ENCODE measurements at regions not wholly inside any gene's neighbourhood (a gene's known extent, or its start where the extent isn't known, plus 50 kb on each side); places are given as distances from the start of the nearest gene placed in this dataset.

- no peak overlapping the region for H3K27ac ChIP-seq
- ChIA-PET POLR2A (no interaction called here), CTCF (interaction anchor here (1.3 to 1.4 kb wide), 2 partner anchors 17 to 382 kb away, joined by 3 to 7 read pairs; no protein-coding TSS in a partner anchor)
- FAIRE-seq (no peak), DNase-seq (ENCODE audit: low read depth in 1 of 2, low spot score in 1 of 2) (no peak), ATAC-seq (no peak)
- 90% methylated on average over 37 of the region's 37 CpGs for whole genome bisulfite sequencing (ENCODE audit: missing lambda C conversion rate)
- H3K9me3 ChIP-seq: peaks cover 18% of the 10 kb centered on the region; the same call in 2 of the 3 replicates
- TF ChIP-seq RCOR1 (IDR thresholded peaks at IDR 0.05; ENCODE audit: low read depth, low read length): no peak
- TF ChIP-seq TP53 (CRISPR knock-in tag; IDR thresholded peaks at IDR 0.05): no peak
- TF ChIP-seq NR3C1 (IDR thresholded peaks at IDR 0.05): no peak
- no peak for TF ChIP-seq SMC3 (IDR thresholded peaks at IDR 0.05)
- TF ChIP-seq HOXB5 (CRISPR knock-in tag; IDR thresholded peaks at IDR 0.05): no peak
- no peak for TF ChIP-seq MAX (IDR thresholded peaks at IDR 0.05)
- TF ChIP-seq PHF8 (IDR thresholded peaks at IDR 0.05; ENCODE audit: borderline replicate concordance, low read depth): no peak
- TF ChIP-seq EHMT2 (IDR thresholded peaks at IDR 0.05; ENCODE audit: low read depth): no peak
- TF ChIP-seq JUN (IDR thresholded peaks at IDR 0.05): no peak
- TF ChIP-seq EP300 (IDR thresholded peaks at IDR 0.05): no peak
- TF ChIP-seq BHLHE40 (IDR thresholded peaks at IDR 0.05; ENCODE audit: low read depth, low read length): no peak
- TF ChIP-seq ZFP36 (IDR thresholded peaks at IDR 0.05; ENCODE audit: borderline replicate concordance, partially characterized antibody): no peak
- no peak for TF ChIP-seq ELK1 (IDR thresholded peaks at IDR 0.05; ENCODE audit: low read depth, low read length)
- TF ChIP-seq EHF (CRISPR knock-in tag; IDR thresholded peaks at IDR 0.05): no peak
- no peak for TF ChIP-seq POLR2A (IDR thresholded peaks at IDR 0.05; ENCODE audit: low read length)
- TF ChIP-seq RNF2 (IDR thresholded peaks at IDR 0.05; ENCODE audit: borderline replicate concordance, low read depth): no peak
- no peak for TF ChIP-seq PBX3 (IDR thresholded peaks at IDR 0.05)
- no peak for TF ChIP-seq RFX5 (IDR thresholded peaks at IDR 0.05)
- H3K4me2 ChIP-seq: no peak overlapping the region
- H3K4me1 ChIP-seq: peaks cover 6% of the 10 kb centered on the region; the same call in 2 of the 3 replicates
- H3K4me3 ChIP-seq: no peak overlapping the region
Observed at GRCh38 chr16:86681031-86681756, 102.8 kb downstream of the FOXL1 start.

- Histone ChIP-seq H3K4me1 (peaks cover under 1% of the 10 kb centered on the region; the same call in 2 of the 3 replicates), H3K9me3 (peaks cover 18% of the 10 kb centered on the region; the same call in 2 of the 3 replicates), H3K27ac (no peak overlapping the region), H3K4me3 (no peak overlapping the region), H3K4me2 (no peak overlapping the region)
- CTCF ChIA-PET: no interaction called here
- FAIRE-seq (no peak), ATAC-seq (no peak), DNase-seq (ENCODE audit: low read depth in 1 of 2, low spot score in 1 of 2) (no peak)
- POLR2A ChIA-PET: no interaction called here
- 89% methylated on average over 15 of the region's 15 CpGs for WGBS (ENCODE audit: missing lambda C conversion rate)
- no peak for TF ChIP-seq EHMT2 (IDR thresholded peaks at IDR 0.05; ENCODE audit: low read depth)
- TF ChIP-seq TP53 (CRISPR knock-in tag; IDR thresholded peaks at IDR 0.05): no peak
- no peak for TF ChIP-seq RAD21 (conservative IDR thresholded peaks at IDR 0.05 in 1 of 2, IDR thresholded peaks at IDR 0.05 in 1 of 2)
- no peak for TF ChIP-seq HOXB13 (CRISPR knock-in tag; IDR thresholded peaks at IDR 0.05; ENCODE audit: low read depth)
- no peak for TF ChIP-seq CBX8 (IDR thresholded peaks at IDR 0.05)
- no peak for TF ChIP-seq NFE2L2 (conservative IDR thresholded peaks at IDR 0.05; ENCODE audit: low read length)
- no peak for TF ChIP-seq CHD2 (IDR thresholded peaks at IDR 0.05; ENCODE audit: low read length, partially characterized antibody)
- TF ChIP-seq TFCP2L1 (CRISPR knock-in tag; IDR thresholded peaks at IDR 0.05): no peak
- TF ChIP-seq BHLHE40 (IDR thresholded peaks at IDR 0.05; ENCODE audit: low read depth, low read length): no peak
- TF ChIP-seq MAFK (IDR thresholded peaks at IDR 0.05; ENCODE audit: partially characterized antibody): no peak
- no peak for TF ChIP-seq HOXA7 (CRISPR knock-in tag; IDR thresholded peaks at IDR 0.05)
- no peak for TF ChIP-seq FOSL2 (IDR thresholded peaks at IDR 0.05)
- no peak for TF ChIP-seq FOSL2 (CRISPR knock-in tag; IDR thresholded peaks at IDR 0.05)
- no peak for TF ChIP-seq ELK1 (IDR thresholded peaks at IDR 0.05; ENCODE audit: low read depth, low read length)
- TF ChIP-seq CBX2 (IDR thresholded peaks at IDR 0.05; ENCODE audit: borderline replicate concordance, low read depth): no peak
- no peak for TF ChIP-seq USF2 (IDR thresholded peaks at IDR 0.05)
- TF ChIP-seq HEYL (CRISPR knock-in tag; IDR thresholded peaks at IDR 0.05): no peak
Observed at GRCh38 chr16:86681757-86682106, 103.4 kb downstream of the FOXL1 start.

Measured in A549 (cell line).